GM18519 (cell line): ENCODE measurements at regions not wholly inside any gene's neighbourhood (a gene's known extent, or its start where the extent isn't known, plus 50 kb on each side); places are given as distances from the start of the nearest gene placed in this dataset.
"Not testable (repeated sequence)": the region's sequence is repeated elsewhere in the genome, so short reads cannot be mapped to it uniquely, and the experiment has no call there.

Source experiments
- ATAC-seq: cut with Tn5 transposase; IDR thresholded peaks from one replicate; pipeline ENCODE4 v1.9.1; 2021; ENCODE audit warnings: mild to moderate bottlenecking, moderate library complexity; ENCODE audit not compliant: unreplicated experiment, low FRiP score

GRCh38 chr6:18527836-18528743 is 140.9 kb downstream of the RNF144B start:
- no peak for ATAC-seq

GRCh38 chr6:18530201-18530600 is 143.1 kb downstream of the RNF144B start:
- ATAC-seq, result no peak

- no peak for ATAC-seq
Measured at GRCh38 chr6:18532139-18532538, 145.0 kb downstream of the RNF144B start.

GRCh38 chr6:18533793-18534192 is 146.6 kb downstream of the RNF144B start:
- no peak for ATAC-seq

- no peak for ATAC-seq
Measured at GRCh38 chr6:18536591-18537055, 149.5 kb downstream of the RNF144B start.

- no peak for ATAC-seq
Measured at GRCh38 chr6:18538315-18538714, 151.2 kb downstream of the RNF144B start.

- ATAC-seq, result no peak
Measured at GRCh38 chr6:18543051-18543450, 155.9 kb downstream of the RNF144B start.

GRCh38 chr6:18545142-18545541 is 158.0 kb downstream of the RNF144B start:
- ATAC-seq, result not testable (repeated sequence)

GRCh38 chr6:18545726-18546125 is 158.6 kb downstream of the RNF144B start:
- ATAC-seq, result no peak

- ATAC-seq, result no peak
Measured at GRCh38 chr6:18550119-18550518, 163.0 kb downstream of the RNF144B start.

- ATAC-seq, result no peak
Measured at GRCh38 chr6:18551228-18551627, 164.1 kb downstream of the RNF144B start.

- no peak for ATAC-seq
Measured at GRCh38 chr6:18555750-18556149, 168.6 kb downstream of the RNF144B start.

- ATAC-seq, result no peak
Measured at GRCh38 chr6:18561037-18561750, 174.0 kb downstream of the RNF144B start.

- ATAC-seq, result no peak
Measured at GRCh38 chr6:18562726-18563125, 175.6 kb downstream of the RNF144B start.

- no peak for ATAC-seq
Measured at GRCh38 chr6:18564775-18565174, 177.6 kb downstream of the RNF144B start.

GRCh38 chr6:18565231-18565630 is 178.1 kb downstream of the RNF144B start:
- ATAC-seq, result no peak

- no peak for ATAC-seq
Measured at GRCh38 chr6:18567380-18567779, 180.2 kb downstream of the RNF144B start.

- ATAC-seq, result no peak
Measured at GRCh38 chr6:18577491-18577890, 190.3 kb downstream of the RNF144B start.

GRCh38 chr6:18579166-18579565 is 192.0 kb downstream of the RNF144B start:
- no peak for ATAC-seq

GRCh38 chr6:18579869-18580268 is 192.7 kb downstream of the RNF144B start:
- no peak for ATAC-seq

- no peak for ATAC-seq
Measured at GRCh38 chr6:18584372-18584771, 197.2 kb downstream of the RNF144B start.
